Renal cortex interstitium (tissue), 11 donors: ENCODE measurements at regions not wholly inside any gene's neighbourhood (a gene's known extent, or its start where the extent isn't known, plus 50 kb on each side); places are given as distances from the start of the nearest gene placed in this dataset.
"Not testable (repeated sequence)": the region's sequence is repeated elsewhere in the genome, so short reads cannot be mapped to it uniquely, and the experiment has no call there.

Source experiments
- DNase-seq, 11 donors: peaks; one replicate each; pipeline ENCODE4 v3.0.0-alpha.2; 2013; ENCODE audit warnings: low read depth in 9 of 11, low spot score in 4 of 11; ENCODE audit errors: extremely low read depth in 1 of 11

GRCh38 chr2:175630280-175631244 lies 371.5 kb downstream of the LNPK start:
- DNase-seq = no peak

GRCh38 chr2:175628243-175628642 lies 373.8 kb downstream of the LNPK start:
- no peak for DNase-seq

GRCh38 chr2:175627405-175627804 lies 374.7 kb downstream of the LNPK start:
- DNase-seq = no peak

DNA sequence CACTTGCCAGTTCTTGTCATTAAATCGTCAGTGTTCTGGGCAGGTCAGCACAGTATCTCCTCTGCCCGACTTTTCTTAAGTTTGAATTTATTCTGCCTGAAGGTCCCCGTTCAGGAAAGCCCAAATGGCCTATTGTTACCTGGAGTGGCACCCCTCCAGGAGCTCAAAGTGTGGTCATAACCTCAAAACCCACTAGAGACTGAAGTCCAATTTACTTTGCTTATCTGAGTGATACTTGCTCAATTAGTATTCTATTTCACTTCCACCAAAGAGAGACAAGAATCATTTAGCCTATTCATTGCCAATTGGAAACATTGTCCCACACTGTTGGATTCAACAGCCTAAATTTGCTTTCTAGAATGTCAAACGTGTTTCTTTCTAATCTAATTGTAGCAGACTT lies 375.3 kb downstream of the LNPK start:
- DNase-seq = no peak

DNA sequence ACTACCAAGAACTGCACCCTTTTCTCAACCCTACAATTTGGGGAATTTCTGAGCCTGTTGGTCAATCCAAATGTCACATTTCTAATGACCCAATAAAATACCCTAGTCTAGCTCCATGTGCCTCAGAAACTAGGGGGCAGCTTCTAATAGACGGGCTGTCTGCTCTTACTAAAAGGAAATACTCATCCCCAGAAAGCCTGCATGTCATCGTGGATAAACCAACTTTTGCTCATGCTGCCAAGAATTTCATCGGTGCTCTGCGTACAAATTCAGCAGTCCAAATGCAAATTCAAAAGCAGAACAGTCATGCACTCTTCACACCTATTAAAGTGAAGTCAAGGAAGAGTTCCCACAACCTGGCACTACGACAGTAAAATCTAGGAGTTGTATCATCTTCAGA lies 377.3 kb downstream of the LNPK start:
- no peak for DNase-seq

- DNase-seq = peak in 2 of 11 donors; percentile 16 to 38
Measured at GRCh38 chr2:175624211-175624761, 377.8 kb downstream of the LNPK start.

- no peak for DNase-seq
Measured at GRCh38 chr2:175621821-175622220, 380.2 kb downstream of the LNPK start.

DNA sequence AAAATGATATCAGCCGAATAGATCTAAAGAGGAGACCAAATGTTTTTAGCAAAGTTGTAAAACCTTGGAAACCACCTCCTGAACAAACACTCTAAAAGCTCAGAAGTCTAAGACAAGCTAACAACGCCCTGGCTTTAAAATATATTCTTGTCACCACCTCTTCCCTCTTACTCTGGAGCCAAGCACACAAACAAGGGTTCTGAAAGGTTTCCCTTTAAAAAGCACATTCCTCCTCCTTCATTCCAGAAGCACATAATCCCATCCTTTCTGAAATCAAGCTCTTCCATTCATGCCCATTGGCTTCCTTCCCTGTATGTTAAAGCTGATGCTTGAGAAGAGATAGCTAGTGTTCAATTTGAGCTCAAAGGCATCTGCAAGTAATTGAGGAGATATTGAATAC lies 382.0 kb downstream of the LNPK start:
- no peak for DNase-seq

DNA sequence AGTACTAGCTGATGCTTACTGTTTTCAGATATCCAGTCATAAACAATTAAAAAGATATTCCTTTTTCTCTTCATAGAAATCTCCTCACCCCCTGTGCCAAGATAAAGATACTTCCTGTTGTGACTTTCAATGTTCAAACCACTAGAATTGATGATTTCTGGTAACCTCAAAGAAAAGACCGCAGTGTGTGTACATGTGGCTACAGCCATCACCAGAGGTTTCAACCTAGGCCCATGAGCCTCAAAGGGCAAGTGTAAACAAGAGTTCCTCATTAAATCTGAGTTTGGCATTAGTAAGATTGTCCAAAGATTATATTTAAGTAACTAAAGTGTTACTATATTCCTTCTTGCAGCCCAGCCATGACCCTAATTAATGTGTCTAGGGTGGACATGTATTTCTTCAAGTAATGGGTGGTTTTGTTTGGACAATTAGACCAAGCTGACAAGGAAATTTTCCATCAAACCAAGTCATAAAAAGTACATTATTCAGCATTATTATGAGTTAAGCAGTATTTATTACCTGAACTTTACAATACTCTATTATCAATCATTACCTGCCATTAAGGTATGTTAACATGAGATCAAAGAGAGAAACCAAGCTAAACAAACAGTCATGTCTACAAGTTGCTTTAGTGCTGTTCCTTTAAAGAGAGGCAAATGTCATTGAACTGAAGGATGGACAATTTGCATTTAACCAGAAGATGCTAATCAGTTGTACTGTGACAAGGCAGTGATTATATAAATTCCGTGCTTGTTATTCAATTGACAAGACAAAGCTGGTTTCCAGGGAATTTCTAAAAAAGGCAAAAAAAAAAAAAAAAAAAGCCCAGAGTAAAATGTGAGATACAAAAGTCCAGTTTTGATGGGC lies 382.7 kb downstream of the LNPK start:
- no peak for DNase-seq

GRCh38 chr2:175612280-175612679 lies 389.8 kb downstream of the LNPK start:
- DNase-seq = no peak

- DNase-seq = no peak
Measured at GRCh38 chr2:175606010-175606841, 395.8 kb downstream of the LNPK start.

- DNase-seq = no peak
Measured at GRCh38 chr2:175605640-175606009, 396.4 kb downstream of the LNPK start.

- no peak for DNase-seq
Measured at GRCh38 chr2:175601969-175602368, 400.1 kb downstream of the LNPK start.

DNA sequence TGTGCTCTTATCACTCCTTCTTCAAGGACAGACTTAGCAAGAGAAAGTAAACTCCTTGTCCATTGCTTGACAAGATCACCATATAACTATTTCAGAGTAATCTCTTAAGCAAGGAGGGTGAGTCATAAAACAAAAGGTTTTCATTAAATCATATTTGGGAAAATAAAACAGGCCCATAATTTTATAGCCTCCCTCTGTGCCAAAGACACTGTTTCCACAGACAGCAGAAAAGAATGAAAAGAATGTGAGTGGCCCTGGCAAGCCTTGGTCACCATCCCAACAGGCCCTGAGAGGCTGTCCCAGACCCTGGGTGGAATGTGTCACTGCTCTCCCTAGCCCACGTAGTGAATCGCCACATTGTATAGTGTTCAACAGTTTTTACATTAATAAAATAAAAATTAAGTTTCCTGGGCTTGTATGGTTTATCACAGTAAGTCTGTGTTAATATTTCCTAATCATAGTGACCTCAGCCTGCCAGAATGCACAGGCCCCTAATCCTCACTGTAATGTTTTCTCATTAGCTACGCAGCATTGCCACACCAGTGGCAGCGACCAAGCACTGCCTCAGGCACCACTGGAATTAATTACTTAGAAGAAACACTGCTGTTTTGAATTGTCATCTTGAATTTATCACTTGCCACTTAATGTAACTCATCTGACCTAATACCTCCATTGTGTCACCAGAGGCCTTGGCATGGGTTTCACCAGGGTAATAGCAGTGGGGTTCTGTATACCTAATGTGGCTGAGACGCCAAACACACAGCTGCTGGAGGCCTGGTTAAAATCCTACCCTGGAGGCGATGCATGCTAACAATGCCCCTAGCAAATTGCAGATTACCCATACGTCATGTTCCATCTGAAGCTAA lies 401.9 kb downstream of the LNPK start:
- DNase-seq = no peak

- DNase-seq = no peak
Measured at GRCh38 chr2:175597286-175597685, 404.8 kb downstream of the LNPK start.

DNA sequence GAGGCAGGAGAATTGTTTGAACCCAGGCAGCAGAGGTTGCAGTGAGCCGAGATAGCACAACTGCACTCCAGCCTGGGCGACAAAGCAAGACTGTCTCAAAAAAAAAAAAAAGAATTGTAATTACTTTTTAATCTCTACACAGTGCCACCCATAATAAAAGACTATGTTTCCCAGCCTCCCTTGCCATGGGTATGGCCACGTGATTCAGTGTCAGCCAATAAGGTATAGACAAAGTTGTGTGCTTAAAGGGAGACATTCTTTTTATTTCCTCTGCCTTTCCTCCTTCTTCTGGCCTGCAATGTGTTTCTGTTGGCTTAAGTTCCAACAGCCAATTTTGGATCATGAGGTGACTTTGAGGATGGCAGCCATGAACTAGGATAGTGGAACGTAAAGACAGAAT lies 406.9 kb downstream of the LNPK start:
- no peak for DNase-seq

DNA sequence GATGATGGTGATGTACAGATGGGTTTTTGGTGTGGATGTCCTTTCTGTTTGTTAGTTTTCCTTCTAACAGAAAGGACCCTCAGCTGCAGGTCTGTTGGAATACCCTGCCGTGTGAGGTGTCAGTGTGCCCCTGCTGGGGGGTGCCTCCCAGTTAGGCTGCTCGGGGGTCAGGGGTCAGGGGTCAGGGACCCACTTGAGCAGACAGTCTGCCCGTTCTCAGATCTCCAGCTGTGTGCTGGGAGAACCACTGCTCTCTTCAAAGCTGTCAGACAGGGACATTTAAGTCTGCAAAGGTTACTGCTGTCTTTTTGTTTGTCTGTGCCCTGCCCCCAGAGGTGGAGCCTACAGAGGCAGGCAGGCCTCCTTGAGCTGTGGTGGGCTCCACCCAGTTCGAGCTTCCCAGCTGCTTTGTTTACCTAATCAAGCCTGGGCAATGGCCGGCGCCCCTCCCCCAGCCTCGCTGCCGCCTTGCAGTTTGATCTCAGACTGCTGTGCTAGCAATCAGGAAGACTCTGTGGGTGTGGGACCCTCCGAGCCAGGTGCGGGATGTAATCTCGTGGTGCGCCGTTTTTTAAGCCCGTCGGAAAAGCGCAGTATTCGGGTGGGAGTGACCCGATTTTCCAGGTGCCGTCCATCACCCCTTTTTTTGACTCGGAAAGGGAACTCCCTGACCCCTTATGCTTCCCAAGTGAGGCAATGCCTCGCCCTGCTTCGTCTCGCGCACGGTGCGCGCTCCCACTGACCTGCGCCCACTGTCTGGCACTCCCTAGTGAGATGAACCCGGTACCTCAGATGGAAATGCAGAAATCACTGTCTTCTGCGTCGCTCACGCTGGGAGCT lies 408.2 kb downstream of the LNPK start:
- DNase-seq = not testable (repeated sequence)
